GM21390 (cell line): ENCODE measurements at regions not wholly inside any gene's neighbourhood (a gene's known extent, or its start where the extent isn't known, plus 50 kb on each side); places are given as distances from the start of the nearest gene placed in this dataset.

Experiments used
- ATAC-seq: cut with Tn5 transposase; IDR thresholded peaks from one replicate; pipeline ENCODE4 v1.9.1; 2021; ENCODE audit not compliant: unreplicated experiment

DNA sequence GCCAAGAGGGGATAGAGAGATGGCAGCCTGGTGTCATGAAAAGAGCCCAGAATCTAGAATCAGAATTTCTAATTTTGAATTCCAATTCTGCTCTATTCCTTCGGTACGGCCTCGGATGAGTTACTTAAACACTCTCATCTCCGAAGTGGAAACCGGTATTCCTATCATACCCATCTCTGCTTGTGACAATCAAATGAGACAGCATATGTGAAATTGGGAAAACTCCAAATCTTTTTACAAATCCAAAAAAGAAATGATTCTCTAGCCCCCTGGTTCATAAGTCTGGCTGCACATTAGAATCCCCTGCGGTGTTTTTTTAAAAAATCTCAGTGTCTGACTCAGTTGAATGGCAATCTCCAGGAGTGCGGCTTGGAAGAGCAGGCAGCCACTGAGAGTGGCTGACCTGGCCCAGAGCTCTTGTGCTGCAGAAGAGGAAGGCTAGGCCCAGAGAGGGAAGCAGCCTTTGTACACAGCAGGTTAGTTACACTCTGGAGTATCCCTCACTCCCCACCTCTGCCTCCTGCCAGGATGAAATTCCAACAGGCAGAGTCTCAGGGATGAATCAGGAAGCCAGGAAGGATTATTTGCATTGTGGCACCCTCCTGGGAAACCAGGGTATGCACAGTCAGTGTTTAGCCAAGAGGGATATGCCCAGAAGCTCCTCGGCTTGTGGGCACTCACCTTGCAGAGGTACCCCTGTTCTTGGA lies 93.6 kb upstream of the ISX start:
- ATAC-seq = no peak

DNA sequence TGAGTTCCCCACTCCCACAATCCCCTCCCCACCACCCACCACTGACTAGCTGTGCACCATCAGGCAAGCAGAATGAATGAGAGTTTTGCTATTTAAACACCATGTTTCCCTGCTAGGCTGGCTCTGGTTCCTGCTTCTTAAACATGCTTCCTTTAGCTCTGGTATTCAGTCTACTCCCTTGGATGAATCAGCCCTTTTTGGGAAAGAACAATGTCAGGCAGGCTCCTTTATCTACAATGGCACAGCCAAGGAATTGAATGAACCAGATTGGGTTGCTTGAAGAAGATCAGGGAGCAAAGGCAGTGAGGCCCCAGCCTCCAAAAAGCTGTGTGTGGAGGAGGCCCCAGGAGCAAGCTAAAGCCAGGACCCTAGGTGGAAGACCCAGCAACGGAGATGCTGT lies 92.9 kb upstream of the ISX start:
- no peak for ATAC-seq

DNA sequence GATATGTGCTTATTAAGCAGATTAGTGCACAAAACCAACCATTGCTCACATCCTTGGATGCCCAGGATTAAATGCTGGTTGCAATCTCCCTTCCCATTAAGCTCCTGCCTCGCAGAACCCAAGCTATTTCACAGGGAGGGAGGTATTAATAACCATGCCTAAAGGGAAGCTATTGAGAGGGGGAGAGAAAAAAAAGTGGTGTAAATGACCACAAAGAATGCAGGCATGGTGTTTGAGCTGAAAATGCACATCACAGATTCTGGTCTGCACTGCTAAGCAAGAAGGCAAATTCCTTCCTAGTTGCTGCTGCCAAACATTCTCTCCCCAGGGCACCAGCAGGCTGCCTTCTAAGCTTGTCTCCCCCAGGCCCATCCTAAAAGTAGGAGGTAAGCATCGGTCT lies 92.0 kb upstream of the ISX start:
- ATAC-seq = no peak

DNA sequence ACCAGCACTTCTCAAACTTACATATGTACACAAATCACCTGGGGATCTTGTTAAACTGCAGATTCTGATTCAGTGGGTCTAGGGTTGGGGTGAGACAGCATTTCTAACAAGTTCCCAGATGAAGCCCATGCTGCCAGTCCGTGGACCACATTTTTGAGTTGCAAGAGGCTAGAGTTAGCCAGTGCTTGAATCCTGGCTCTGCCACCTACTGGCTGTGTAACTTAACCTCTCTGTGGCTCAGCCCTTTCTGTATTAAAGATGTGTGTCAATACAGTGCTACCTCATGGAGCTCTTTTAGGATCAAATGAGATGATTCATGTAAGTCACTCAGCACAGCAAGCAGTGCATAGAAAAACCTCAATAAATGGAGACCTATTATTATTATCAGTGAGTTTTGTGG lies 90.2 kb upstream of the ISX start:
- no peak for ATAC-seq

DNA sequence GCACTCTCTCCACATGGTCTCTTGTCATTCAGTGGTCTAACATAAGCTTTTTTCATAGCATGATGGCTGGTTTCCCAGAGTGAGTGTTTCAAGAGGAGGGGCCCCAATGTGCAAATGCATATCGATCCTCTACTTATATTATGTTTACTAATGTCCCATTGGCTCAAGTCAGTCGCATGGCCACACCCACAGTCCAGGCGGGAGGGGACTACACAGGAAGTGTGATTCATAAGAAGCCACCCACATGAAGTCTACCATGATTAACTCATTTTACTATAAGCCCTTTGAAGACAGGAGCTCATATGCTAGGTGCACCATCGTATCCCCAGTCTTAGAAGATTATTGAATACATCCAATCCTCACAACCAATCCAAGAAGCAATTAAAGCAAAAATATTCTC lies 89.5 kb upstream of the ISX start:
- no peak for ATAC-seq

DNA sequence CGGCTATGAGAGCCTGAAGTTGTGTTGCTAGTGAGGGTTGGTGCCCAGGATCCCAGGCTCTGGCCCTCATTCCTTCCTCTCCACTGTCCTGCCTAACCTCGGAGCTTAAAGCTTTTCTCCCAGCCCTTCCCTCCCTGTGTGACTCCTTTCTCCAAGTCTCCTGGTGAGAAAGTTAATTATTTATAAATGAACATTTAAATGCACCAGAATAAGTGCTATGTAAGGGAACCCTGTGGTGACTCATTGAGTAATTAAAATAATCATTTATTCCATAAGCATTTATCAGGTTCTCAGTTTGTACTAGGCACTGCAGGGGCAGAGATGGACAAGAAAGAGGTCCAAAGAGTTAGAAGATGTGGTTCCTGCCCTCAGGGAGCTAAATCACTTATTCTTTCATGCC lies 89.1 kb upstream of the ISX start:
- ATAC-seq = no peak

DNA sequence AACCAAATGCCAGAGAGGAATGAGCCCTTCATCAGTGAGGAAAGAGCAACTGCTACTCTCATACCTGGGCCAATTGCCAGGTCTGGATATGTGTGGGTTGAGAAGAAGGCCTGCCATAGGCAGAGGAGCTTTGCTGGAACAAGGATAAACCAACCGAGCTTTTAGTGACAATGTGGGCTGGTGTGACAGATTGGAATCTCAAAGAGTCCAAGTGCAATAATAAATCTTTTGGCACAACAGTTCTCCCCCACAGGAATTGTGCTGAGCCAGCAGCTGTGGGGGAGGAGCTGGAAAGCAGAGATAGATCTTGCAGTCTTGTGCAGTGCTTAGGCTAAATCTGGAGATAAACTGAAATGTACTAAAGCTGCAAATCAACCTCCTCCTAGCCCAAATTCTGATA lies 79.4 kb upstream of the ISX start:
- no peak for ATAC-seq

DNA sequence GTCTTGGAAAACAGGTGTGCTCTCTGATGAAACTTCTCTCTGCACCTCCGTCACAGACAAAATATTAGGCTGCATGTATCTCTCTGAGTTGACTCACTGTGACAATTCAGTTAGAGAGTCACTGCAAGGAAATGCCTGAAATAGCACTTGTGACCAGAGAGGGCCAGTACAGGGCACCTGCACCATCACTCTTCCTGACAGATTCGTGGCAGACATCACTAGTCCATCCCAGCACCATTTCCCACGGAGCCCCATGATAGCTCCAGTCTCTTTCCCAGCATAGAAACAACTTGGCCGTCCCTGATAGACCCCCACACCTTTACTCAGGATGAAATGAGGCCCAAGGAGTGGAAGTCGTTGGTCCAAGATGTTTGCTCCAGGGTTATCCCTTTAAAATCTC lies 73.3 kb upstream of the ISX start:
- ATAC-seq = no peak

DNA sequence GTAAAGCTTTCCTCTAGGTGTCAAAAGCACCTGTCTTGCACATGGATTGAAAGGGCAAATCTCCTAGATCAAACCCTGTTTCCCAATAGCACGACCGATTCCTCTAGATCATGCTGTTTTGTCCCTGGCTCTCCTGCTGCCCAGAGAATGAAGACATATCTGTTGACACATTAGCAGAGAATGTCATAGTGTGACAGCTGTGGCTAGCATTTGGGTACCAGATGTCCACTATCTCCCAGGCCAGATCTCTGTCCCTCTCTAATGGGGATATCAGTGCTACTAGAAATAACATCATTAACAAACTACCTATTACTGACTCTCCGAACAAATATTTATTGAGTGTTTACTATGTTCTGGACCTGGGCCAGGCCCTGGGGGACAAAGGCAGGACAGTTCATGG lies 72.4 kb upstream of the ISX start:
- ATAC-seq = no peak

DNA sequence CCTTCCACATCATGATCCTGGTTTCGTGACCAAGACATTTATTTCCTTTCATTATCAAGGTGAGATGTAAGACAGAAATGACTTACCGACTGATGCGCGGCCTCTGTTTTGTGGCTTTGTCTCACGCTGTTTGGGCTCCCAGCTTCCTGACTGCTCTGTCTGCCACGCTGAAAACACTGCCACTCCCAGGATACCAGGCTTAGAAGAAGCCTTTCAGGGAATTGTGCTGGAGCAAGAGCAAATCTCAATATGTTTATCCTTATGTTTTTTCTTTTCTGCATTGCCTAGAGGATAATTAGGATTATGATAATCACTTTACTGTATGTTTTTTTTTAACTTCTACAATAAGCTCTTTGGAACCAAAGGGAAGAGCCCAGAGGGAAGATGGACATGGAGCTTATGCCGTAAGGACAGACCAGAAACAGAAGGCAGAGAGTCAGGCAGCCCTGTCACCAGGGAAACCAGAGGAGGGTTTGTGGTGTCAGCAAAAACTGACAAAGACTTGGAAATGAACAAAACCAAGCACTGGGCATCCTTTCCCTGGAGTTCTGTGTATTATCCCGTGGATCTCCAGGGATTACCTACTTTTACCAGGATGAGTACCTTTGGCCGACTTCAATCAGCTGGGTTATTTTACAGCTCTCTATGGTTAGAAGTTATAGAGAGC lies 68.2 kb upstream of the ISX start:
- ATAC-seq = no peak

DNA sequence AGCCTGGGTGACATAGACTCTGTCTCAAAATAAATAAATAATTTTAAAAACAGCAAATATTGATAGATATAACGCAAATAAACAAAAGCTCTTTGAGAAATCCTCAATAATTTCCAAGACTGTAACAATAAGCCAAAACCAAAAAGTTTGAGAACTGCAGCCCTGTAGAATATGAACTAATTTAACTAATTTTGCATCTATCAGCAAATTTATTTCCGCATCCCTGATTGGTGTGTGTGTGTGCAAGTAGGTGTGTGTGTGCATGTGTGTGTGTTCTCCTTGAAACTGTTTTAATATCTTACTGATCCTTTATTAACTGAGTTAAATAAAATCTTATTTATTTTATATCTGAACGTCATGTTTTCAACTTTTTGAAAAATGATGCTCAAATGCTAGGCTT lies 67.0 kb upstream of the ISX start:
- no peak for ATAC-seq

DNA sequence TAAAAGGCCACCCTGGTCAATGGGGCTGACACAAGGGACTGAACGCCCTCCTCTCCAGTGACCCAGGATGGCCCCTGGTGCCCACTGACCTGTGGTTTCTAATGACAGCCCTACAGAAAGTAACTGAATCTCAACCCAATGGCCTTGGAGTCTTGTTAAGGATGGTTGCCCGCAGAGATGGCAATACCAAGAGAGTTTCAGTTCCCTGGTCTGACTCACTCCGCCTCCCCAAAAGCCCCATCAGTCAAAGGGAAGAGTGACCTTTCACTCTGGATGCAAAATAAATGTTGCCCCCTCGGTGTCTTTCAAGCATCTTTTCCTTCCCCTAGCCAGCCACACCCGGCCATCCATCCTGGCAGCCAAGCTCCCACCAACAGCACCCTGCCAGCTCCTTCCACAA lies 57.7 kb upstream of the ISX start:
- ATAC-seq = no peak

DNA sequence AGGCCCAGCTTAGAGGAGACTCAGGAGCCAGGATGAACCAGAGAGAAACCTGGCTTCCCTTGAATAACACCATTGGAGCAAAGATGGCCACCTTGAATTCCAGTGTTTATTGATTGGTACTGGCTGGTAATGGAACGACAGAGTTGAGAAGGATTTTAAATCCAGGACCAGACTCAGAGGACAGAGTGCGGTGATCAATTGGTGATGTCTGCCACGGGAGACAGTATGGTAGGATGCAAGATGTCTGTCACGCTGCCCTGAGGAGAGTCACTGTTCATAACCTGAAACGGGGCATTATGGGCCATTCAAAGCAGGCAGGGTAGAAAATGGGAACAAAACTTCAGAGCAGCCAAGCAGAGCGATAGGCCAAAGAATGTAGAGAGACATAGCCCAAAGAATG lies 55.4 kb upstream of the ISX start:
- no peak for ATAC-seq

DNA sequence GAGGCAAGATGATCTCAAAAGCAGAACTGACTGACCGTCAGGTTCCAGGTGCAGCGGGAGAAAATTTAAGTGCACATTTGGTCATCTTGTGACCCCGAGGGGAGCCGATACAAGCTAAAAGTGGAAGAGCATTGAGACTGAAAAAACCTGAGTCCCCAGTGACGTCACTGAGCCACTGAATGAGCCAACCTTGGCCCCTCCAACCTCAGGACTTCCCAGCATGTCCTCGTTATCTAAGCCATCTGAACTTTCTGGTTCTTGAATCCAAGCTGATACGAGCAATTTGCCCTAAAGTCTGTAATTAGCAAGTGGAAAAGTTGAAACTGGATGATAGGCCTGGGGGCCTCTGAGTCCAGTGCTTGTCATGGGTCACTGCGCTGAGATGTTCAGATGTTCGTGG lies 51.1 kb upstream of the ISX start:
- ATAC-seq = no peak
